NCI-H1436 treated with DMSO at 0.1 percent for 48 hours (cell line): ENCODE measurements at regions not wholly inside any gene's neighbourhood (a gene's known extent, or its start where the extent isn't known, plus 50 kb on each side); places are given as distances from the start of the nearest gene placed in this dataset.

Source experiments
- DNase-seq: peaks from one replicate; lab custom pipeline; 2025; lab: John Stamatoyannopoulos, UW

DNA sequence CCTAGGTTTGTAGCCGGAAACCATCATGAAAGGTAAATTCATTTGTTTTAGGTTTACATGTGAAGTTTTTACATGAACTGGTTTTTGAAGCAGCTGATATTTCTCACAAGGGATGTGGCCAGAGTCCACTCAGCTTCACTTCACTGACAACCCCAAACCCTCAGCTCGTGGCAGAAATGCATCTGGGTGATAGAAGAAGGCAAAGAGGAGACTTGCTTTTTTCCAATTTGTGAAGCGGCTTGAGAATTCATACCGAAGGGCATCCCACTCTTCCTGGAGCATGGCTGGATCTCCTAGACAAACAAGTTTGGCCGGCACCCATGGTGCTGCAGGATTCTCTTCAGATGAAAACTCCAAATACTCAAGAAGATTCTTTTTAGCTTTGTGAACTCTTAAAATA lies 392.8 kb upstream of the CNR1 start:
- no peak for DNase-seq

GRCh38 chr6:88556663-88557062 lies 390.5 kb upstream of the CNR1 start:
- no peak for DNase-seq

GRCh38 chr6:88548891-88549505 lies 382.9 kb upstream of the CNR1 start:
- DNase-seq, result no peak

- DNase-seq, result no peak
Measured at GRCh38 chr6:88547768-88548167, 381.6 kb upstream of the CNR1 start.

GRCh38 chr6:88545991-88546390 lies 379.8 kb upstream of the CNR1 start:
- DNase-seq, result no peak

DNA sequence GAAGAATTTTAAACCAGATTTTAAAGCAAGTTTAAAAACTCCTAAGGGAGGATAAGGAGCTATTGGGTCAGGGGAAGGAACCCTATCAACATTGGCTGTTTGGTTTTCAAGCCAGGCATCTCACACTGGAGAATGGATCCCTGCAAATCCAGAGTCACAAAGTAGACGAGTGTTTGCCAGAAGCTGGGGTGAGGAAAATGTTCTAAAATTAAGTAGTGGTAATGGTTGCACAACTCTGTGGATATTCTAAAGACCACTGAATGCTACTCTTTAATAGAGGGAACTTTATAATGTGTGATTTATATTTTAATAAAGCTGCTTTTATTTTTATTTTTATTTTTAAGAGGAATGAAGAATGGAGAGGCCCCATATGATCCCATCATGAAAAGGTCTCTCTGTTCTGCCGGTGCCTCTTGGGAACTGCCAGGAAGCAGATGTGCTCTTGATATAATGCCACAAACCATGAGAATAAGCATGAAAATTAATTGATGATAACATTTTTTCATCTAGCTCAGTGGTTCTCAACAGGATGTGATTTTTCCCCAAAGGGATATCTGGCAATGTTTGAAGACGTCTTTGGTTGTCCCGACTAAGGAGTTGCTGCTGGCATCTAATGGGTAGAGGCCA lies 379.0 kb upstream of the CNR1 start:
- no peak for DNase-seq

GRCh38 chr6:88539295-88539764 lies 373.2 kb upstream of the CNR1 start:
- no peak for DNase-seq

DNA sequence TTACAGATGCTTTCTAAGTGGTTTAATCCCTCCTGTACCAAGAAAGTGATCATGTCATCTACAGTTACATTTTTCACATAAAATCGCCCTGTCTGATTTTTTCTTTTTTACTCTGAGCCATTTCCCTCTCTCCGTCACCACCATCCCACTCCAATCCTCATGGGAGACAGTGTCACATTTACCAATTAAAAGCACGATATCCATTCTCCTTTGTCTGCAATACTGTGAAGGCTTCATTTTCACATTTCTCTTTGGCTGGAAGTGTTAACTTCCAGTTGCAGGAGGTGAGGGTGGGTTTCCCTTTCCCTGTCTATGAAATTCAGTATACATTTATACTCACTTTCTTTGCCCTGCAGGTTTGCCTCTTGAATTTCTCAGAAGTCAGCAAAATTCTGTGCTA lies 372.7 kb upstream of the CNR1 start:
- DNase-seq, result no peak

GRCh38 chr6:88538130-88538706 lies 372.1 kb upstream of the CNR1 start:
- DNase-seq, result no peak

- no peak for DNase-seq
Measured at GRCh38 chr6:88536071-88536625, 370.0 kb upstream of the CNR1 start.

- DNase-seq, result no peak
Measured at GRCh38 chr6:88535306-88535705, 369.2 kb upstream of the CNR1 start.

- DNase-seq, result no peak
Measured at GRCh38 chr6:88532241-88532860, 366.2 kb upstream of the CNR1 start.

DNA sequence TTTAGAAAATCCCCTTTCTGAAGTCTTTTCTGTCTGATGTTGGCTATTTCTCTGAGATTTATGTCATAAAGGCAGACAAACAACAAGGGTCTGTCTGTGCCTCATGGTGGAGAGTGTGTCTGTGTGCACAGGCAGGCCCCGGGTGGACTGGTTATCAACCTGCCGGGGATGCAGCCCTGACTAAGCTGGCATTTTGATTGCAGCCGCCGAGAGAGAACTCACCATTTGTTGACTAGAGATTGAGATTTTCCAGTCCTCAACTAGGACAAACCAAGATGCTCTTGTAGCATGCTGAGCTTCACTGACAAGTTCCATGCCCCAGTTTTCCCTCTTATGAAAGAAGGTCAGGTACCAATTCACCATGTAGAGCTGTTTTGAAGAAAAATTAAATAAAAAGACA lies 363.6 kb upstream of the CNR1 start:
- DNase-seq, result no peak

GRCh38 chr6:88520445-88520844 lies 354.3 kb upstream of the CNR1 start:
- DNase-seq, result no peak

DNA sequence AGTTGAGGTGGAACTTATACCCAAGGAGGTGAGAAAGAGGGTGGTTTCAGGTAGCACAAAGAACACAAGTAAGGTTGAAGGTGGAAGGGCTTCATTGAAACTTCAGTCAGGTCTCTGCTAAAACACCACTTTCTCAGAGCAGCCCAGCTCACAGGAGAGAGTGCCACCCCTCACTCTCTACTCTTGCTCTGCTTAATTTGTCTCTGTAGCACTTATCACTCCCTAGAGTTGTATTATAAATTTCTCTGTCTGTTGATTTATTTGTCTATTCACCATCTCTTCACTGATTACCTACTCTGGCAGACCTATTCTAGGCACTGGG lies 353.8 kb upstream of the CNR1 start:
- DNase-seq, result no peak

- DNase-seq, result no peak
Measured at GRCh38 chr6:88519301-88520016, 353.3 kb upstream of the CNR1 start.

GRCh38 chr6:88517737-88518136 lies 351.6 kb upstream of the CNR1 start:
- no peak for DNase-seq

DNA sequence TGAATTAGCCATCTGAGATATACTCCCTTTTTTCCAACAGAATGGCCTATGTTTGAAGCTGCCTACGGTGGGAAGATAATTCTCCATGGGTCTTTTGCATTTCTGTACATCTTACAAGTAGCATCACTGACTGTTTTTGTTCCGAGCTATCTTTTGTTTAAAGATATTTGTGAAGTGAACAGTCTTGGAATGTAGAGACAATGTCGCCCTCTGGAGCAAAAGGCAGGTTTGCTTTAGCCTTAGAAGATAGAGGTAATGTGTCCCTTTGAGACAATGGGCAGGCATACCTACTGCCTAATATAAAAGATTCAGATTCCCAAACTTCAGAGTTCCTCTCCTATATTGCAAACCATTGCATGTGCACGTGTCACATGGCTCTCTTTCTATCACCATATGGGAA lies 347.8 kb upstream of the CNR1 start:
- DNase-seq, result no peak

DNA sequence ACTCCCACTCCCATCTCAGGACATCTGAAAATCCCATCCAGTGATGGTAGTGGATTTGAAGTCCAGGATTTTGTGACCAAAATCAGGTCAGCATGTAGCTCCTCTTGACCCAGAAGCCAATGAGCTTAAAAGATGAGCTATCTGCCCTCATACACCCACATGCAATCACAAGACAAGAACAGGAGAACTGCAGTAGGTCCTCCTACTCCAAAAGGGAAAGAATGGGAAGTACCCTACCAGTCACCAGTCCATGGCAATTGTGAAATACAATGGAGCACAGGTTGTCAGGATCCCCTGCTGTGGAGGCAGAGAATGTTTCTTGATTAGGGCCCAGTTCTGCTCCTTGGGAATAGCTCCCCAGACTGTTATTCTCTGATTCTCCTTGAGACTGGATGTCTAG lies 347.3 kb upstream of the CNR1 start:
- no peak for DNase-seq

GRCh38 chr6:88512951-88513350 lies 346.8 kb upstream of the CNR1 start:
- no peak for DNase-seq

GRCh38 chr6:88502391-88502790 lies 336.2 kb upstream of the CNR1 start:
- DNase-seq, result no peak
